GM12878 (cell line): ENCODE measurements at regions not wholly inside any gene's neighbourhood (a gene's known extent, or its start where the extent isn't known, plus 50 kb on each side); places are given as distances from the start of the nearest gene placed in this dataset.

Source experiments
- ATAC-seq: fragments of 200-7000 bp; cut with Tn5 transposase; 3 replicates; pipeline ENCODE4 v1.9.1; 2020; ENCODE audit warnings: mild to moderate bottlenecking, moderate library complexity
- BruUV-seq: library from RNA; stranded (reverse); fragments of 400-500 nt; replicated peaks from 2 replicates; lab custom pipeline; 2021; lab: Mats Ljungman, UMichigan
- CTCF ChIA-PET: fragments of 300-600 bp; sonication (Branson Sonifier 250); formaldehyde crosslinking; extraction: SDS; loops from one replicate; lab custom pipeline; 2021; ENCODE audit warnings: inconsistent platforms; lab: Yijun Ruan, JAX
- POLR2A ChIA-PET: fragments of 350-600 bp; formaldehyde crosslinking; extraction: SDS; loops from one replicate; lab custom pipeline; 2021; ENCODE audit warnings: inconsistent platforms; lab: Charles Lee
- RAD21 ChIA-PET: fragments of 300-600 bp; sonication (Branson Sonifier 250); formaldehyde crosslinking; loops from one replicate; lab custom pipeline; 2023; ENCODE audit warnings: antibody characterized with exemption; ENCODE audit not compliant: unreplicated experiment; lab: Charles Lee
- SMC1A ChIA-PET: fragments of 300-600 bp; sonication (Branson Sonifier 250); formaldehyde crosslinking; loops from one replicate; lab custom pipeline; 2023; ENCODE audit not compliant: unreplicated experiment, uncharacterized antibody; lab: Charles Lee
- DNase-seq: peaks from one replicate; pipeline ENCODE4 v3.0.0-alpha.2; 2011; ENCODE audit warnings: low read depth, low spot score
- FAIRE-seq: peaks from 3 replicates; lab custom pipeline; 2011; peaks lifted over from hg19 to GRCh38; lab: Jason Lieb, UNC
- H2AFZ ChIP-seq: 2 replicates; pipeline ENCODE4 v1.6.0; 2011; ENCODE audit warnings: low read depth, low read length, control low read depth; ENCODE audit not compliant: control insufficient read depth
- H3K27ac ChIP-seq: 2 replicates; pipeline ENCODE4 v1.5.1; 2011; ENCODE audit warnings: control low read depth; ENCODE audit not compliant: control insufficient read depth, insufficient read depth
- H3K27me3 ChIP-seq, 2 experiments: replicated peaks in 1 of 2; 2 replicates each; pipeline versions ENCODE4 v1.6.0 to v1.6.1; 2011; ENCODE audit warnings: low read length in 1 of 2; ENCODE audit not compliant: control insufficient read depth in 2 of 2, insufficient read depth in 2 of 2
- H3K36me3 ChIP-seq, 2 experiments: 2 replicates each; pipeline ENCODE4 v1.5.1; 2011; ENCODE audit warnings: low read length in 1 of 2; ENCODE audit not compliant: control insufficient read depth in 2 of 2, insufficient read depth in 2 of 2
- H3K4me1 ChIP-seq: 2 replicates; pipeline ENCODE4 v1.6.1; 2011; ENCODE audit warnings: mild to moderate bottlenecking, low read length, moderate library complexity, mixed read lengths; ENCODE audit not compliant: control insufficient read depth, insufficient read depth
- H3K4me2 ChIP-seq: 2 replicates; pipeline ENCODE4 v1.6.0; 2011; ENCODE audit warnings: control low read depth; ENCODE audit not compliant: control insufficient read depth, insufficient read depth
- H3K4me3 ChIP-seq: fragments of 200-600 bp; sonication (generic); 2 replicates; pipeline ENCODE4 v1.5.1; 2016
- H3K79me2 ChIP-seq: 2 replicates; pipeline ENCODE4 v1.6.0; 2011; ENCODE audit warnings: low read length; ENCODE audit not compliant: control insufficient read depth, insufficient read depth
- H3K9ac ChIP-seq: 2 replicates; pipeline ENCODE4 v1.8.0; 2011; ENCODE audit warnings: low read length, control low read depth, mixed read lengths; ENCODE audit not compliant: control insufficient read depth, insufficient read depth
- H3K9me3 ChIP-seq: replicated peaks from 3 replicates; pipeline ENCODE4 v1.5.1; 2011; ENCODE audit warnings: mild to moderate bottlenecking, low read length; ENCODE audit not compliant: control insufficient read depth, insufficient read depth
- H4K20me1 ChIP-seq: 2 replicates; pipeline ENCODE4 v1.6.0; 2011; ENCODE audit not compliant: control insufficient read depth, insufficient read depth
- EZH2 ChIP-seq: IDR thresholded peaks from 2 replicates; pipeline ENCODE4 v1.6.1; 2012; ENCODE audit warnings: low read depth, mild to moderate bottlenecking, control low read depth, inconsistent platforms, low read length, borderline replicate concordance; ENCODE audit not compliant: control insufficient read depth
- IKZF1 ChIP-seq: fragments of 450-650 bp; conservative IDR thresholded peaks from 2 replicates; pipeline ENCODE4 v1.6.1; 2017; ENCODE audit warnings: antibody characterized with exemption, mild to moderate bottlenecking
- JUND ChIP-seq: IDR thresholded peaks from 2 replicates; pipeline ENCODE4 v1.6.1; 2012; ENCODE audit warnings: low read depth, mild to moderate bottlenecking, low read length, improper control_type of control experiment, moderate library complexity
- WGBS: methylation state at CpG from one replicate; pipeline ENCODE4 v1.1.6; 2016; ENCODE audit warnings: low lambda C conversion rate; ENCODE audit not compliant: insufficient replicate concordance, insufficient coverage; ENCODE audit errors: missing lambda C conversion rate; 5-methylcytosine and 5-hydroxymethylcytosine counted together
- in situ Hi-C: fragments of 300-500 bp; cut with MboI; formaldehyde crosslinking; loops from 9 replicates; pipeline ENCODE4 v1.14.3; 2018; ENCODE audit warnings: mixed read lengths
- intact Hi-C: fragments of 100-400 bp; cut with micrococcal nuclease; formaldehyde crosslinking; loops from one replicate; pipeline ENCODE4 v1.14.2; 2022; ENCODE audit not compliant: unreplicated experiment
- TF ChIP-seq, protein P1 (sequence below): IDR thresholded peaks from 2 replicates; pipeline ENCODE4 v1.6.1; 2012; ENCODE audit warnings: low read length, inconsistent platforms
- TF ChIP-seq, protein P2 (sequence below): fragments of 450-650 bp; IDR thresholded peaks from 2 replicates; pipeline ENCODE4 v1.6.1; 2016; ENCODE audit warnings: mild to moderate bottlenecking

DNA sequence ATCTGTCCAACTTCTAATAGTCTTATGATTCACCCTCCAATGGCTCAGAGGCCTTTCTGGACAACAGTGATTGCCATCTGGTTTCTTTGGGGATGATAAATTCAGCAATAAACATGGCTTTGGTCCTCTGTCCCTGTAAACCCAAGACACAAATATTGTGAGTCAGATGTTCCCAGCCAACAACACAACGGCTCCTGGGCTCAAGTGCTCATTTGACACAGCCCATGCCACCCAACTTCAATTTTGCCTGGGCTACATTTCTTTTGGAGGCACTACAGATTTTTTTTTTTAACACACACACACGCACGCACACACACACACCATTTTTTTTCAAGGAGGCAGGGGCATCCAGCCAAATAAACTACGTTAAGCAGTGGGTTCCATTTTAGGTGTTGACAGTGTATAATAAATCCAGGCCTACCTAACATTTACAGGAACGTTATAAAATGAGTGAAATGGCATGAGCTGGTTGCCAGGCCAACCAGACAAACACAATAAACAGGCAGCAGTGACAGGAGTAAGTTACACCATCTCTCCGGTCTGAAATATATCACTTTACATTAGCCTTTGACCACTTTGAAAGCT lies 939.9 kb upstream of the SOX9 start:
- CTCF ChIA-PET = no interaction called here
- Histone ChIP-seq H3K4me1 (no peaks in the 10 kb centered on the region), H2AFZ (no peak overlapping the region), H3K27ac (no peak overlapping the region), H3K4me3 (no peak overlapping the region), H3K9ac (no peak overlapping the region), H3K27me3 (no peaks in the 10 kb centered on the region), H3K36me3 (no peaks in the 10 kb centered on the region), H4K20me1 (no peaks in the 10 kb centered on the region), H3K9me3 (no peaks in the 10 kb centered on the region), H3K4me2 (no peak overlapping the region), H3K79me2 (no peaks in the 10 kb centered on the region)
- SMC1A ChIA-PET = no interaction called here
- WGBS = 14% methylated on average over 6 of the region's 6 CpGs
- BruUV-seq = no TSS peak
- DNase-seq (no peak), ATAC-seq (no peak), FAIRE-seq (no peak)
- intact Hi-C loops (no loop called here), in situ Hi-C loops (no loop called here)
- RAD21 ChIA-PET = no interaction called here
- POLR2A ChIA-PET = no interaction called here
- TF ChIP-seq, protein P1, sequence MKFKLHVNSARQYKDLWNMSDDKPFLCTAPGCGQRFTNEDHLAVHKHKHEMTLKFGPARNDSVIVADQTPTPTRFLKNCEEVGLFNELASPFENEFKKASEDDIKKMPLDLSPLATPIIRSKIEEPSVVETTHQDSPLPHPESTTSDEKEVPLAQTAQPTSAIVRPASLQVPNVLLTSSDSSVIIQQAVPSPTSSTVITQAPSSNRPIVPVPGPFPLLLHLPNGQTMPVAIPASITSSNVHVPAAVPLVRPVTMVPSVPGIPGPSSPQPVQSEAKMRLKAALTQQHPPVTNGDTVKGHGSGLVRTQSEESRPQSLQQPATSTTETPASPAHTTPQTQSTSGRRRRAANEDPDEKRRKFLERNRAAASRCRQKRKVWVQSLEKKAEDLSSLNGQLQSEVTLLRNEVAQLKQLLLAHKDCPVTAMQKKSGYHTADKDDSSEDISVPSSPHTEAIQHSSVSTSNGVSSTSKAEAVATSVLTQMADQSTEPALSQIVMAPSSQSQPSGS = no peak
- TF ChIP-seq, protein P2, sequence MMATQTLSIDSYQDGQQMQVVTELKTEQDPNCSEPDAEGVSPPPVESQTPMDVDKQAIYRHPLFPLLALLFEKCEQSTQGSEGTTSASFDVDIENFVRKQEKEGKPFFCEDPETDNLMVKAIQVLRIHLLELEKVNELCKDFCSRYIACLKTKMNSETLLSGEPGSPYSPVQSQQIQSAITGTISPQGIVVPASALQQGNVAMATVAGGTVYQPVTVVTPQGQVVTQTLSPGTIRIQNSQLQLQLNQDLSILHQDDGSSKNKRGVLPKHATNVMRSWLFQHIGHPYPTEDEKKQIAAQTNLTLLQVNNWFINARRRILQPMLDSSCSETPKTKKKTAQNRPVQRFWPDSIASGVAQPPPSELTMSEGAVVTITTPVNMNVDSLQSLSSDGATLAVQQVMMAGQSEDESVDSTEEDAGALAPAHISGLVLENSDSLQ = no peak

DNA sequence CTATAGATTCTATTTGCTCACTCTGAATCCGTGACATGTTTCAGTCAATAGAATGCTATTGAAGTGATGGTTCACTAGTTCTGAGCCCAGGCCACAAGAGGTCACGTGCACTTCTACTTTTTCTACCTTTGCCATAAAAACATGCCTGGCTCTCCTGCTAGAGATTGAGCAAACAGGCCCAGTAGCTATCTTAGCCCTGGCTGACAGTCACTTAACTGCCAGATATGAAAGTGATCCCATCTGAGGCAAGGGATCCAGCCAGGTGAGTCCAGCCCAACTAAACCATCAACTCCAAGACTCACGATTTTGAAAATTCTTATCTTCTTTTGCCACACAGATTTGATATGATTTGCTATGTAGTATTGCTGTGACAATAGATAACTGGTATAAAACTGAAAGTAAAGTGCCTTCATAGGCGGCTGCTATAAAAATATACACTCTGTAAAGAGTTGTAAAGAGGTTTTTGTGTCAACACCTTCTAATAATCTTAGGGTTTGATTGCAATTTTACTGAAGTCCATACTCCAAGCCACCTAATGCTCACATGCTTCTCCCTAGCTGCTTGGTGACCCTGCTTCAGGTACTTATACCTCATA lies 937.7 kb upstream of the SOX9 start:
- H3K36me3 ChIP-seq = no peaks in the 10 kb centered on the region
- ChIA-PET RAD21 (no interaction called here), POLR2A (no interaction called here), SMC1A (no interaction called here), CTCF (no interaction called here)
- no peak overlapping the region for H2AFZ ChIP-seq
- H3K4me3 ChIP-seq = no peak overlapping the region
- ATAC-seq (no peak), DNase-seq (no peak), FAIRE-seq (no peak)
- no peak for TF ChIP-seq EZH2
- TF ChIP-seq JUND = no peak
- no peak for TF ChIP-seq IKZF1
- H3K4me2 ChIP-seq = no peak overlapping the region
- no peaks in the 10 kb centered on the region for H4K20me1 ChIP-seq
- H3K9ac ChIP-seq = no peak overlapping the region
- no peaks in the 10 kb centered on the region for H3K27me3 ChIP-seq
- H3K4me1 ChIP-seq = no peaks in the 10 kb centered on the region
- WGBS = 16% methylated on average over 4 of the region's 4 CpGs
- no peaks in the 10 kb centered on the region for H3K9me3 ChIP-seq
- in situ Hi-C loops = no loop called here
- no peaks in the 10 kb centered on the region for H3K79me2 ChIP-seq
- intact Hi-C loops = no loop called here
- no peak overlapping the region for H3K27ac ChIP-seq
- no TSS peak for BruUV-seq
